Effector memory CD8-positive, alpha-beta T cell (primary cell): ENCODE measurements at regions not wholly inside any gene's neighbourhood (a gene's known extent, or its start where the extent isn't known, plus 50 kb on each side); places are given as distances from the start of the nearest gene placed in this dataset.

Source experiments
- ATAC-seq: fragments of 150-1000 bp; cut with Tn5 transposase; replicated peaks from 2 replicates; pipeline ENCODE4 v1.10.0; 2021; ENCODE audit warnings: mild to moderate bottlenecking, moderate library complexity
- DNase-seq, 3 experiments: peaks; one replicate each; pipeline ENCODE4 v3.0.0; 2021
- H3K27ac Mint-ChIP-seq, 2 donors: one replicate each; pipeline ENCODE4 v1.8.0; 2022; ENCODE audit warnings: mild to moderate bottlenecking in 2 of 2, mixed read lengths in 2 of 2, moderate library complexity in 2 of 2
- H3K27me3 Mint-ChIP-seq, 2 donors: one replicate each; pipeline ENCODE4 v1.8.0; 2022; ENCODE audit warnings: mixed read lengths in 2 of 2
- H3K36me3 Mint-ChIP-seq: one replicate; pipeline ENCODE4 v1.8.0; 2022; ENCODE audit warnings: mild to moderate bottlenecking, moderate library complexity, mixed read lengths; ENCODE audit not compliant: insufficient read depth
- H3K4me1 Mint-ChIP-seq, 2 donors: one replicate each; pipeline ENCODE4 v1.8.0; 2022; ENCODE audit warnings: low read depth in 2 of 2, mixed read lengths in 2 of 2
- H3K4me3 Mint-ChIP-seq, 2 donors: one replicate each; pipeline ENCODE4 v1.8.0; 2022; ENCODE audit warnings: mild to moderate bottlenecking in 2 of 2, mixed read lengths in 2 of 2, moderate library complexity in 2 of 2
- H3K9me3 Mint-ChIP-seq, 2 donors: one replicate each; pipeline ENCODE4 v1.8.0; 2022; ENCODE audit warnings: mixed read lengths in 2 of 2

GRCh38 chr18:42290318-42291307, 335.6 kb downstream of the PIK3C3 start:
- Mint-ChIP-seq H3K4me1 (no peaks in the 10 kb centered on the region), H3K4me3 (no peak overlapping the region), H3K36me3 (no peaks in the 10 kb centered on the region), H3K27ac (no peak overlapping the region), H3K27me3 (no peaks in the 10 kb centered on the region), H3K9me3 (no peaks in the 10 kb centered on the region)
- DNase-seq (no peak), ATAC-seq (no peak)

- Mint-ChIP-seq H3K27ac (no peak overlapping the region), H3K27me3 (no peaks in the 10 kb centered on the region), H3K4me3 (no peak overlapping the region), H3K36me3 (no peaks in the 10 kb centered on the region), H3K9me3 (no peaks in the 10 kb centered on the region), H3K4me1 (no peaks in the 10 kb centered on the region)
- no peak for ATAC-seq
- no peak for DNase-seq
Measured at GRCh38 chr18:42292654-42293053, 337.6 kb downstream of the PIK3C3 start.

- H3K36me3 Mint-ChIP-seq: no peaks in the 10 kb centered on the region
- DNase-seq (no peak), ATAC-seq (no peak)
- no peaks in the 10 kb centered on the region for H3K9me3 Mint-ChIP-seq
- no peaks in the 10 kb centered on the region for H3K27me3 Mint-ChIP-seq
- H3K27ac Mint-ChIP-seq: no peak overlapping the region
- H3K4me1 Mint-ChIP-seq: no peaks in the 10 kb centered on the region
- no peak overlapping the region for H3K4me3 Mint-ChIP-seq
Measured at GRCh38 chr18:42296192-42296591, 341.2 kb downstream of the PIK3C3 start.

- Mint-ChIP-seq H3K9me3 (no peaks in the 10 kb centered on the region), H3K4me3 (no peak overlapping the region), H3K27me3 (no peaks in the 10 kb centered on the region), H3K4me1 (no peaks in the 10 kb centered on the region), H3K36me3 (no peaks in the 10 kb centered on the region), H3K27ac (no peak overlapping the region)
- DNase-seq (no peak), ATAC-seq (no peak)
Measured at GRCh38 chr18:42296723-42297122, 341.7 kb downstream of the PIK3C3 start.

- Mint-ChIP-seq H3K27ac (no peak overlapping the region), H3K9me3 (no peaks in the 10 kb centered on the region), H3K27me3 (no peaks in the 10 kb centered on the region), H3K36me3 (no peaks in the 10 kb centered on the region), H3K4me3 (no peak overlapping the region), H3K4me1 (no peaks in the 10 kb centered on the region)
- DNase-seq: peak; percentile 13 to 19 (median 15)
- ATAC-seq: peak; percentile 39
Measured at GRCh38 chr18:42298759-42299675, 344.0 kb downstream of the PIK3C3 start.

- Mint-ChIP-seq H3K36me3 (peaks cover 2% of the 10 kb centered on the region), H3K9me3 (peaks cover 0 to 4% of the 10 kb centered on the region in 2 donors), H3K4me1 (no peaks in the 10 kb centered on the region), H3K27ac (no peak overlapping the region), H3K27me3 (no peaks in the 10 kb centered on the region), H3K4me3 (no peak overlapping the region)
- DNase-seq (no peak), ATAC-seq (no peak)
Measured at GRCh38 chr18:42305869-42306593, 351.0 kb downstream of the PIK3C3 start.

GRCh38 chr18:42306594-42306980, 351.6 kb downstream of the PIK3C3 start:
- H3K27ac Mint-ChIP-seq: no peak overlapping the region
- DNase-seq (no peak), ATAC-seq (no peak)
- H3K36me3 Mint-ChIP-seq: peaks cover 2% of the 10 kb centered on the region
- H3K4me1 Mint-ChIP-seq: no peaks in the 10 kb centered on the region
- H3K27me3 Mint-ChIP-seq: no peaks in the 10 kb centered on the region
- H3K4me3 Mint-ChIP-seq: no peak overlapping the region
- peaks cover 0 to 4% of the 10 kb centered on the region in 2 donors for H3K9me3 Mint-ChIP-seq

GRCh38 chr18:42310956-42311355, 355.9 kb downstream of the PIK3C3 start:
- no peak for DNase-seq
- Mint-ChIP-seq H3K4me1 (no peaks in the 10 kb centered on the region), H3K9me3 (peaks cover 0 to 7% of the 10 kb centered on the region in 2 donors), H3K4me3 (no peak overlapping the region), H3K27ac (no peak overlapping the region), H3K36me3 (peaks cover 2% of the 10 kb centered on the region), H3K27me3 (no peaks in the 10 kb centered on the region)
- no peak for ATAC-seq

- no peak overlapping the region for H3K27ac Mint-ChIP-seq
- no peaks in the 10 kb centered on the region for H3K4me1 Mint-ChIP-seq
- no peaks in the 10 kb centered on the region for H3K36me3 Mint-ChIP-seq
- H3K4me3 Mint-ChIP-seq: no peak overlapping the region
- DNase-seq: no peak
- ATAC-seq: no peak
- no peaks in the 10 kb centered on the region for H3K27me3 Mint-ChIP-seq
- peaks cover 0 to 2% of the 10 kb centered on the region in 2 donors for H3K9me3 Mint-ChIP-seq
Measured at GRCh38 chr18:42326752-42327151, 371.7 kb downstream of the PIK3C3 start.

GRCh38 chr18:42328931-42329330, 373.9 kb downstream of the PIK3C3 start:
- ATAC-seq: no peak
- no peak overlapping the region for H3K27ac Mint-ChIP-seq
- H3K4me3 Mint-ChIP-seq: no peak overlapping the region
- no peaks in the 10 kb centered on the region for H3K36me3 Mint-ChIP-seq
- peaks cover 4 to 5% of the 10 kb centered on the region in 2 donors for H3K9me3 Mint-ChIP-seq
- no peaks in the 10 kb centered on the region for H3K27me3 Mint-ChIP-seq
- no peak for DNase-seq
- H3K4me1 Mint-ChIP-seq: no peaks in the 10 kb centered on the region

GRCh38 chr18:42330296-42330695, 375.3 kb downstream of the PIK3C3 start:
- ATAC-seq (no peak), DNase-seq (no peak)
- no peak overlapping the region for H3K27ac Mint-ChIP-seq
- H3K27me3 Mint-ChIP-seq: no peaks in the 10 kb centered on the region
- H3K4me1 Mint-ChIP-seq: no peaks in the 10 kb centered on the region
- H3K36me3 Mint-ChIP-seq: no peaks in the 10 kb centered on the region
- H3K9me3 Mint-ChIP-seq: peaks cover 7 to 11% of the 10 kb centered on the region in 2 donors
- H3K4me3 Mint-ChIP-seq: no peak overlapping the region

GRCh38 chr18:42333558-42333957, 378.5 kb downstream of the PIK3C3 start:
- Mint-ChIP-seq H3K27me3 (no peaks in the 10 kb centered on the region), H3K9me3 (peaks cover 14 to 20% of the 10 kb centered on the region in 2 donors), H3K4me3 (no peak overlapping the region), H3K4me1 (no peaks in the 10 kb centered on the region), H3K36me3 (no peaks in the 10 kb centered on the region), H3K27ac (no peak overlapping the region)
- DNase-seq (no peak), ATAC-seq (no peak)

GRCh38 chr18:42334931-42335330, 379.9 kb downstream of the PIK3C3 start:
- H3K27me3 Mint-ChIP-seq: no peaks in the 10 kb centered on the region

More at GRCh38 chr18:42334931-42335330, 379.9 kb downstream of the PIK3C3 start:
- H3K4me1 Mint-ChIP-seq: no peaks in the 10 kb centered on the region
- no peak overlapping the region for H3K27ac Mint-ChIP-seq
- ATAC-seq: no peak
- H3K9me3 Mint-ChIP-seq: peaks cover 14 to 20% of the 10 kb centered on the region in 2 donors
- no peaks in the 10 kb centered on the region for H3K36me3 Mint-ChIP-seq
- DNase-seq: no peak
- no peak overlapping the region for H3K4me3 Mint-ChIP-seq
